Upper lobe of left lung (tissue), 4 donors: ENCODE measurements at regions not wholly inside any gene's neighbourhood (a gene's known extent, or its start where the extent isn't known, plus 50 kb on each side); places are given as distances from the start of the nearest gene placed in this dataset.

Experiments
- CTCF ChIP-seq, 6 experiments: fragments of 450-650 bp in 4 of 6; fragments of 200-600 bp in 2 of 6; sonication (generic) in 2 of 6; IDR thresholded peaks; one replicate each; pipeline ENCODE4 v1.5.1; 2016 to 2019; ENCODE audit warnings: antibody characterized with exemption in 6 of 6
- POLR2A ChIP-seq, 4 donors: fragments of 450-650 bp; IDR thresholded peaks; one replicate each; pipeline ENCODE4 v1.5.1; 2016 to 2017; ENCODE audit warnings: antibody characterized with exemption in 4 of 4, mild to moderate bottlenecking in 2 of 4
- POLR2AphosphoS5 ChIP-seq, 2 donors: sonication (generic); formaldehyde crosslinking; IDR thresholded peaks; one replicate each; pipeline ENCODE4 v1.5.1; 2017; ENCODE audit warnings: antibody characterized with exemption in 2 of 2

- TF ChIP-seq CTCF (IDR thresholded peaks at IDR 0.05) (no peak), POLR2AphosphoS5 (IDR thresholded peaks at IDR 0.05) (no peak), POLR2A (IDR thresholded peaks at IDR 0.05) (no peak)
These were observed 216.0 kb downstream of the SNRPN start for GRCh38 chr15:25170781-25171110.
